ENCODE measurements at regions not wholly inside any gene's neighbourhood (a gene's known extent, or its start where the extent isn't known, plus 50 kb on each side); places are given as distances from the start of the nearest gene placed in this dataset.

GRCh38 chr13:76414320-76414719 lies 471.9 kb downstream of the KCTD12 start:
- DNase-seq = no peak

DNA sequence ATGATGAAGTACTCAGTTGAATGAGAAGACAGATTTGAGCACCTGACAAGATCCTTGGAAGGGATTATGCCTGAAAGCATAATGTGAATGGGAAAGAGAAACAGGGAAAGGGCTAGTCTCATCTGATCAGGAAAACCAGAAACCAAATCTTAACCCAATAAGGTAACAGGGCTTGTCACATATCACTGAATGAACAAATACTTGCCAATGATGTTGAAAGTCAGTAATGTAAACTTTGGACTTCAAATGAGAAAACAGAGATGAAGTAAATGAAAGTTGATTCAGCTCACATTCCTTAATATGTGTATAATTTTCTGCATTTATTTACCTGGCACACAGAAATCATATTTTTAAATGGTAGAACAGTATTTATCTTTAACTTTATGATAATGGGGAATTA lies 480.0 kb downstream of the KCTD12 start:
- no peak for DNase-seq

GRCh38 chr13:76398425-76398824 lies 487.8 kb downstream of the KCTD12 start:
- DNase-seq = no peak

DNA sequence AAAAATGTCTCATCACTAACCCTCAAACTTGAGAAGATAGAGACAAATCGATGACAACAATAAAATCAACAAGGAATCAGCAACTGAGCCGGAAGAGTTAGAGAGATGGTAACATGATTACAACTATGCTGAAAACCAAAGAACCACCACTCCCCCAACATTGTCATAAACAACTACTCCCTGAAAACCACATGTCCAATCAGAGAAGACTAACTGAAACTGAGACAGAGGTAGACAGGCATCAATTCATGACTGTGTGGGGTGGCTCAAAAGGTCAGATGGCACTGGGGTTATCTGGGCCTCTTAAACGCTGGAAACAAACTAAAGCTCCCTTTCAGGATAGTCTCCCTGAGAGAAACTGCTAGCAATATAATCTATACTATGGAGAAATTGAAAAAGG lies 488.8 kb downstream of the KCTD12 start:
- no peak for DNase-seq

DNA sequence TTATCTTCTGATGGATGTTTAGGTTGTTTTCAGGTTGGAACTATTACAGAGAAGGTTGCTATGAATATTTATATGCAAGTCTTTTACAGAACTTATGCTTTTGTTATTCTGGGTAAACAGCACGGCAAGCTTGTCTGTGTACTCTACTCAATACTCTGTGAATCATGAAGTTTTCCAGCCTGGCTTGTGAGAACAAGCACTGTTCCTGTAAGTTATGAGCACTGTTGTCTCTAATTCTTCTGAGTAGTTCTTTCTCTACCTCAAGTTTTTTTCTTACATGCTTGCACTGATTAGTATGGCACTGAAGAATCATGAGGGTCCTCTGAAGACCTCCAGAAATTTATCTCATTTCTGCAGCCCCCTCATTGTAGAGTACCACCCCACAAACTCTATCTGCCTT lies 496.9 kb downstream of the KCTD12 start:
- no peak for DNase-seq

- DNase-seq = peak; percentile 22 to 33
Measured at GRCh38 chr13:76387566-76387965, 498.6 kb downstream of the KCTD12 start.

- no peak for DNase-seq
Measured at GRCh38 chr13:76386321-76386720, 499.9 kb downstream of the KCTD12 start.

- DNase-seq = no peak
Measured at GRCh38 chr13:76385586-76385985, 500.6 kb downstream of the KCTD12 start.

GRCh38 chr13:76383676-76384461 lies 502.3 kb downstream of the KCTD12 start:
- no peak for DNase-seq

DNA sequence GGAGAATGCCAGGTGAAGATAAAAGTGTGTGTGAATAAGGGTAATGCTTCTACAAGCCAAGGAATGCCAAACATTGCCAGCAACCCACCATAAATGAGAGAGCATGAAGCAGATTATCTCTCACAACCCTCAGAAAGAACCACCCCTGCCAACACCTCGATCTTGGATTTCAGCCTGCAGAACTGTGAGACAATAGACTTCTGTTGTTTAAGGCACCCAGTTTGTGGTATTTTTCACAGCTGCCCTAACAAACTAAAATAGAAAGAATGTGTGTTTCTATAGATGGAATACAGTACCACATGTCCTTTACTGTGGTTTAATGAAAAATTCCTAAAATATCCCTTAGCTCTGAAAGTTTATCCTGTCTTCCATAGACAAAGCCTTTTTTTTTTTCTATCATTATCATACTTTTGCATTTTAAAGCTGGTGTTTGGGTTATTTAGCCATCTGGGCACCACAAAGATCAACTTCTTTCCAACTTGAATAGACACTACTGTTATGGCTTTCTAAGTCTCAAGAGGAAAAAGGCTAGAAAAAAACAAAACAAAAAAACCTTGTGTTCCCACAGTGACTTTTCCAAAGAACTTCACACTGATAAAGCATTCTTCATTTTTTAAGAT lies 505.6 kb downstream of the KCTD12 start:
- DNase-seq = no peak

- no peak for DNase-seq
Measured at GRCh38 chr13:76379341-76380105, 506.7 kb downstream of the KCTD12 start.

DNA sequence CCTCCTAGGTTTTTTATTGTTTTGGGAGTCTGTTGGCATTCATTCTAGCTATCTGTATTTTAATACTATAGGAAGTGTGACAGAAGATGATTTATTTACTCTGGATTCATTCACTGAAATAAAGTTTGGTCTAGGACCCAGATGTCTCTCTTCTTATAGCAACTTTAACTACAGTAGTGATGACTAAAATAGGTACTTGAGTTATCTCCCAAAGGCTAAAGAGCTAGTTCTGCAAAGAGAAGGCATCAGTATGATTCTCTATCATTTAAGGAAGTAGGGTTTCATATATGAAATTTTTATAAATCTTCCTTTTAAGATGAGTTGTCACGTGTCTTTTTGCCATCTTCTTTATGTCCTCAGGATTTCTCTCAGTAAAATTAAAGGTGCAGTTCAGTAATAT lies 507.4 kb downstream of the KCTD12 start:
- DNase-seq = no peak

DNA sequence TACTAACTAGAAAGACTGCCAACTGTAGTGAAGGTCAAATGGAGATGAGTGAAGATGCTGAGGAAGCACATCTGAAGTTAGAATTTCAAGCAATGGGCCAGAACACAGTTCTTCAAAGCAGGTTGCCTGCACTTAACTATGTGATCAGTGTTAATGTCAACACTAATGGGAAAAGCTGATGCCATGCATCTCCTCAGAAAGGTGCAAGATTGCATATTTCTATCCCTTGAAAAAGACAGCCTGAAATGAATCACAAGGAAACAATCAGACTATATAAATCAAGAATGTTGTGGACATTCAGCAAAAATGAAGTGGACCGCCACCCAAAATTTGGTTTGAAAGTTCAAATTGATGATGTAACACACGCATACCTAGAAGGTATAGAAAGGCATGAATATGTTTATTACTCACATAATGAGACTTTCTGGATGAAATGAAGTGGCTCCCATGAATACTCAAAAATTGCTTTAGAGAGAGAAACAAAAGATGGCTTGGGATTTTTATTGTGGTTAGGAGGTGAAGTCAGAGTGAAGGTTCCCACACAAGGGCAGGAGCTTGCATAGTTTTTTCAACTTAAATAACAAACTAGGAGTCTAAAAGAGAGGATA lies 522.4 kb downstream of the KCTD12 start:
- DNase-seq = no peak

- DNase-seq = no peak
Measured at GRCh38 chr13:76361868-76362267, 524.3 kb downstream of the KCTD12 start.

- no peak for DNase-seq
Measured at GRCh38 chr13:76351541-76352229, 534.5 kb downstream of the KCTD12 start.

- no peak for DNase-seq
Measured at GRCh38 chr13:76350399-76350798, 535.8 kb downstream of the KCTD12 start.

DNA sequence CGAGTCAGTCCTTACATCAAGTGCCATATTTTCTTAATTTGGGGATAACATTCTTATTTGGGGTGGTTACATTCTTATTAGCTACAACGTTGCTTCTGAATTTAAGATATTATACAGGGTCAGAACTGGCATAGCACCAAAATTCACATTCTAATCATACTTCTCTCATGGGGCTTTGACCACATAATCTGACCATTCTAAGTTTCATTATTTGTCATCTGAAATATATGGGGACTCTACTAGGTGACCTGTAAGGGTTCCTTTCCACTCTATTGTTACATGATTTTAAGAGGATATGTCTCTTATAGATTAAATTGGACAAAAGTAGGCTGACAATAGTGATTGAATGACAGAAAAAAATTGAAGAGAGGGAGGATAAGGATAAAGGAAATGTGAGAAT lies 536.5 kb downstream of the KCTD12 start:
- DNase-seq = no peak

GRCh38 chr13:76339649-76340048 lies 546.6 kb downstream of the KCTD12 start:
- DNase-seq = peak in 1 of 2 donors; percentile 1

DNA sequence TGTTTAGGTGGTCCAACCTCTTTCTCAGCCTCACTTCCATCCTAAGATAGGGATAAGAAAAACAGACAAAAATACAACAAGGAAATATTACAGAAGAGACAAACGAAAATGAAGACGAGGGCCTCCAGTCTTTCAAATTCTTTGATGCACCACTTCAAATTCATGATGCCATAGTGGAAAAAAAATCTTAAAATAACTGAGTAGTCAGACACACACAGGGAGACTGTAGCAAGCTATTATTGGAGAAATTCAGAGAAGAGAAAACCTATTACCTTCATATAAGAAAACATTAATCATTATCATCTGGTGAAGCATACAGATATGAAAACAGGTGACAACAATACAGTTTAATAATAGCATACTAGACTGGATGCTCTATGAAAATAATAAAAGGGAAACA lies 548.2 kb downstream of the KCTD12 start:
- no peak for DNase-seq

DNA sequence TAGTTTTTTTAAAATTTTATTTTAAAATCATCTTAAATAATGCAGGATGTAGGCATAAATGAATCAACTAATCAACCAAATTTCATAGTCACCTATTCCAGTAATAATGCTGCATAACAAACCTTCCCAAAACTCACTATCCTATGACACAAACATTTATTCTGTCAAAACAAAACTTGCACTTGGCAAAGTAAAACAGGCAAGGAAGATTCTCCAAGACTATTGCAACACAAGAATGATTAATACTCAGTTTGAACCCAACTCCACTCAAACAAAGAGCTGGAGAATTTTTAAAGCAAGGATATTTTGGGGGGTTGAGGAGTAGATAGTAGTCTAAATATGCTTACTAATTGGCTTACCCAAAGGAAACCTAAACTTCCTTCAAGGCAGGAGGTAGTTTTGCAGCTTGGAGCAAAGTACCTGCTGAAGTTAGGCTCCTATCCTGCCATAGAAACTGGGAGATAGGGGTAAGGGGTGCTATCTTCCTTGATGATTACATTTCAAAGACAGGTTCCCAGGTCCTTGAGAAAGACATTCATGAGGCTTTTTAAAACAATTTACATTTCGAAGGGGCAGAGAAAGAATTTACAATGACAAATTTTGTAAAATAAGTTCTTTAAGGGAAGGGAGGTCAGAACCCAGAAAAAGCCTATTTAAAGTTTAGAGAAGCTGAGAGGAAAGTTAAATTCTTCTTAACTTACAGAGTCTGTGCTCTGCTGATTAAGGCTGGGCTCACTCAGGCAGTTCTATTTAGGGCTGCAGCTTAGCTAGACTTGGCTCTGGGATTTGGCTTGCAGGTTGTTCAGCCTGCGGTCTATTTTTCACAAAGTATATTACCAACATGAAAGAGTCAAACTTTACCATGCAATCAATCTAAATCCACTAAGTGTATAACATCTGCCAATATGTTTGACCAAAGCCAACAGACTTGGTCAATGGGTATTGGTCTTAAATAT lies 549.0 kb downstream of the KCTD12 start:
- no peak for DNase-seq

DNA sequence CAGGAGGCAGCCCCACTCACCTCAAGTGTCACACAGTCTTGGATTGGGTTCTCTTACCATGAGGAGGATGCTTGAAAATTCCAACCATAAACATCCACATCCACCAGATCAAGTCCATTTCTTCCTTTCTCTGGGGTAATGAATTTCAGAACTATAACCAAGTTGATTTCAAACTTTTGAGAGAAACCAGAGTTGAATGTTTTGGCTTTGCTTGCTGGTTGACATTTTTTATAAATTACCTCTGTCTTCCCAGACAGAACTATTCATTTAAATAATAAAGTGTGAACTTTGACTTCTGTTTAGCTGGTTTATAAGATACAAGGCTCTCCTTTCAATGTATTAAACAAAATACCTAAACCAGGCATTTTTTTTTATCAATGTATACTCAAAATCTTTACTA lies 550.7 kb downstream of the KCTD12 start:
- no peak for DNase-seq
